RWPE2 (cell line): ENCODE measurements at regions not wholly inside any gene's neighbourhood (a gene's known extent, or its start where the extent isn't known, plus 50 kb on each side); places are given as distances from the start of the nearest gene placed in this dataset.

Source experiments
- ATAC-seq: fragments of 200-7000 bp; cut with Tn5 transposase; 3 replicates; pipeline ENCODE4 v1.9.1; 2021; ENCODE audit warnings: low read depth
- DNase-seq: peaks from one replicate; pipeline ENCODE4 v3.0.0-alpha.2; 2020; ENCODE audit warnings: low spot score
- H3K27ac ChIP-seq: fragments of 450-650 bp; 2 replicates; pipeline ENCODE4 v1.5.1; 2017; ENCODE audit warnings: mild to moderate bottlenecking; ENCODE audit not compliant: poor library complexity, severe bottlenecking
- H3K27me3 ChIP-seq: fragments of 250-450 bp; sonication (Bioruptor Pico); 2 replicates; pipeline ENCODE4 v1.5.1; 2021; ENCODE audit warnings: mild to moderate bottlenecking, moderate library complexity; ENCODE audit not compliant: insufficient read depth, poor library complexity, severe bottlenecking
- H3K36me3 ChIP-seq: fragments of 250-450 bp; sonication (Bioruptor Pico); 2 replicates; pipeline ENCODE4 v1.5.1; 2020; ENCODE audit warnings: low read depth, mild to moderate bottlenecking, moderate library complexity
- H3K4me1 ChIP-seq: fragments of 250-450 bp; sonication (Bioruptor Pico); 2 replicates; pipeline ENCODE4 v1.5.1; 2021; ENCODE audit warnings: mild to moderate bottlenecking, moderate library complexity; ENCODE audit not compliant: insufficient read depth, poor library complexity, severe bottlenecking
- H3K4me3 ChIP-seq: fragments of 250-450 bp; sonication (Bioruptor Pico); 2 replicates; pipeline ENCODE4 v1.5.1; 2021; ENCODE audit warnings: mild to moderate bottlenecking, moderate library complexity; ENCODE audit not compliant: severe bottlenecking
- H3K9me3 ChIP-seq: fragments of 250-450 bp; sonication (Bioruptor Pico); 2 replicates; pipeline ENCODE4 v1.5.1; 2021; ENCODE audit warnings: mild to moderate bottlenecking, moderate library complexity; ENCODE audit not compliant: severe bottlenecking
- TF ChIP-seq, protein P1 (sequence below): fragments of 450-650 bp; IDR thresholded peaks from one replicate; pipeline ENCODE4 v1.5.1; 2017; ENCODE audit warnings: mild to moderate bottlenecking, moderate library complexity; ENCODE audit not compliant: poor library complexity, severe bottlenecking

DNA sequence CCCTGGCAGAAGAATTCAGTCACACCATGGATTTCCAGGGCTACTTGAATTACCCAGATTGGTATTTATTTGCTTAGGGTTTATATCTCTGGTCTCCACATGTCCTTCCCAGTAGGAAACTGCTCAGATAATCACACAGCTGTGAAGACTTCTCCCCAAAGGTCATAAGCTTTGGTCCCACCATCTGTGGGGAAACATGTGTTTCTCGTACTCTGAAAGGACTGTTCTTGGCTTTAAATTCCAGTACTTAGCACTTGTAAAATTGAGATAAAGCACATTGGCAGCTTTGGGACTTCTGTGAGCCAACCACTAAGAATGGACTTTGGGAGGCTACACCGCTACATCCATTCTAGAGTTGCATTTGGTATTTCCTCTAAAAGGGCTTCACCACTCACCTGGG lies 205.3 kb upstream of the FOXA2 start:
- H3K4me1 ChIP-seq, result peaks cover 28% of the 10 kb centered on the region
- ATAC-seq, result no peak
- no peaks in the 10 kb centered on the region for H3K9me3 ChIP-seq
- TF ChIP-seq, protein P1, sequence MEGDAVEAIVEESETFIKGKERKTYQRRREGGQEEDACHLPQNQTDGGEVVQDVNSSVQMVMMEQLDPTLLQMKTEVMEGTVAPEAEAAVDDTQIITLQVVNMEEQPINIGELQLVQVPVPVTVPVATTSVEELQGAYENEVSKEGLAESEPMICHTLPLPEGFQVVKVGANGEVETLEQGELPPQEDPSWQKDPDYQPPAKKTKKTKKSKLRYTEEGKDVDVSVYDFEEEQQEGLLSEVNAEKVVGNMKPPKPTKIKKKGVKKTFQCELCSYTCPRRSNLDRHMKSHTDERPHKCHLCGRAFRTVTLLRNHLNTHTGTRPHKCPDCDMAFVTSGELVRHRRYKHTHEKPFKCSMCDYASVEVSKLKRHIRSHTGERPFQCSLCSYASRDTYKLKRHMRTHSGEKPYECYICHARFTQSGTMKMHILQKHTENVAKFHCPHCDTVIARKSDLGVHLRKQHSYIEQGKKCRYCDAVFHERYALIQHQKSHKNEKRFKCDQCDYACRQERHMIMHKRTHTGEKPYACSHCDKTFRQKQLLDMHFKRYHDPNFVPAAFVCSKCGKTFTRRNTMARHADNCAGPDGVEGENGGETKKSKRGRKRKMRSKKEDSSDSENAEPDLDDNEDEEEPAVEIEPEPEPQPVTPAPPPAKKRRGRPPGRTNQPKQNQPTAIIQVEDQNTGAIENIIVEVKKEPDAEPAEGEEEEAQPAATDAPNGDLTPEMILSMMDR, result no peak
- H3K36me3 ChIP-seq, result no peaks in the 10 kb centered on the region
- H3K27ac ChIP-seq, result no peak overlapping the region
- DNase-seq, result no peak
- no peaks in the 10 kb centered on the region for H3K27me3 ChIP-seq
- no peak overlapping the region for H3K4me3 ChIP-seq

DNA sequence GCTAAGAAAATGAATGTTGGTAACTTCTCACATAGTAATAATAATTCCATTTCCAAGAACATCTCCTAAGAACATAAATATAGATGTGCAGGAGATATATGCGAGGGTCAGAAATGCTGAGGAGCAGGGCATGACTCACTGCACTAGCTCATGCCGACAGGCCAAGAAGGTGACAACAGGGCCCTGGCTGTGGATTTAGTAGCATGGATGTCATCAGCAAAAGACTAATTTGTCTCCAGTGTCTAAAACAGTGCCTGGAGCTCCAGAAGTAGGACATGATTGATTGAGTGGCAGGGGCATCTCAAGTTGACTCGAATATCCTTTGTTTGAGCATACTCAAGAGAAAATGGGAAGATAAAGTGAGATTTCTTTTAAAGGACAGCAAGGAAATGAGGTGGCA lies 207.0 kb upstream of the FOXA2 start:
- DNase-seq (no peak), ATAC-seq (no peak)
- H3K36me3 ChIP-seq, result no peaks in the 10 kb centered on the region
- H3K27ac ChIP-seq, result peak overlapping the region; percentile 97
- H3K27me3 ChIP-seq, result no peaks in the 10 kb centered on the region
- peaks cover 41% of the 10 kb centered on the region for H3K4me1 ChIP-seq
- TF ChIP-seq, protein P1, result no peak
- H3K4me3 ChIP-seq, result no peak overlapping the region
- H3K9me3 ChIP-seq, result no peaks in the 10 kb centered on the region

DNA sequence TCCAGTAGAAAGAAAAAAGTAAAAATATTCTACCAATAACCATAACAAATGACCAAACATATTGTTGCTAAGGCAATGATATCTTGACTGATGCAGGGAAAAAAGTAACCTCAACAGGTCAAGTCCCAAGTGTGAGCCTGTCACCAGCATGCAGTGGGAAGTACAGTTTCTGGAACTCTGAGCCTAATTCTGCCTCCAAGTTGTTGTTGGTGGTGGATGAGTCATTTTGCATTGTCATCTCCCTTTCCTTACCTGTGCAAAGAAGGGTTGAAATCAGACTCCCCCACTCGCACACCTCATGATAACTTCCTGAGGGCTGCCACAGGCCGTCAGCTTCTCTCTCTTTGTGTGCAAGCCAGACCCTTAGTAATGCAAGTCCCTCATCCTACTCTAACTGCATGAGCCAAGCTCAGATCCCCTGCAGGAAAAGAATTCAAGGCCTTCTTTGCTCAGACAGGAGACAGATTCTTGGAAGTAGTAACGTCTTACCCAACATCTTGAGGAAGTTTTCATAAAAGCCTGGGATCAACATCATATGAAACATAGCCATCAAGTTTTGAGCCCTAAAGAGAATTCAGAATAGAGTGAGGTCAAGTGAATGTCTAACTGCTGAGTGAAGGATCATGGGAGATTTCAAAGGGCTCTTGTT lies 207.6 kb upstream of the FOXA2 start:
- TF ChIP-seq, protein P1, result no peak
- H3K27me3 ChIP-seq, result no peaks in the 10 kb centered on the region
- H3K4me1 ChIP-seq, result peaks cover 47% of the 10 kb centered on the region
- no peak for DNase-seq
- peak overlapping the region; percentile 97 for H3K27ac ChIP-seq
- ATAC-seq, result peak; percentile 66
- no peaks in the 10 kb centered on the region for H3K36me3 ChIP-seq
- no peak overlapping the region for H3K4me3 ChIP-seq
- no peaks in the 10 kb centered on the region for H3K9me3 ChIP-seq

DNA sequence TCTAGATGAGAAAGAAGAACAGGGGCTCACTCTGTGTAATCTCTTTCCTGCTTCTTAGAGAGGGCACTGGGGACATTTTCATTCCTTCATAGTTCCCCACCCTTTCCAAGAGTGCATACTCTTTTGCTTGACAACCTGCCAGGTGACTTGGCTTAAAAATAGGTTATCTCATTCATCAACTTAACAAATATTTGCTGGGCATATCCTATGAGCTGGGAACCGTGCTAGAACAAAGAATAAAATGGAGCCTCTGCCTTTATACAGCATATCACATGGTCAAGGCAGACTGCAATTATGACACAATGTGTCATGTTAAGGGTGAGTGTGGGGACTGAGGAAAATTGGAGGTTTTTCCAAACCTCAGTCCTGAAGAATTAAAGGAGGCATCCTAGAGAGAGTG lies 209.8 kb upstream of the FOXA2 start:
- H3K27me3 ChIP-seq, result no peaks in the 10 kb centered on the region
- peak overlapping the region; percentile 97 for H3K27ac ChIP-seq
- TF ChIP-seq, protein P1, result no peak
- DNase-seq (no peak), ATAC-seq (peak; percentile 26)
- H3K4me3 ChIP-seq, result no peak overlapping the region
- H3K36me3 ChIP-seq, result no peaks in the 10 kb centered on the region
- no peaks in the 10 kb centered on the region for H3K9me3 ChIP-seq
- peaks cover 53% of the 10 kb centered on the region for H3K4me1 ChIP-seq

DNA sequence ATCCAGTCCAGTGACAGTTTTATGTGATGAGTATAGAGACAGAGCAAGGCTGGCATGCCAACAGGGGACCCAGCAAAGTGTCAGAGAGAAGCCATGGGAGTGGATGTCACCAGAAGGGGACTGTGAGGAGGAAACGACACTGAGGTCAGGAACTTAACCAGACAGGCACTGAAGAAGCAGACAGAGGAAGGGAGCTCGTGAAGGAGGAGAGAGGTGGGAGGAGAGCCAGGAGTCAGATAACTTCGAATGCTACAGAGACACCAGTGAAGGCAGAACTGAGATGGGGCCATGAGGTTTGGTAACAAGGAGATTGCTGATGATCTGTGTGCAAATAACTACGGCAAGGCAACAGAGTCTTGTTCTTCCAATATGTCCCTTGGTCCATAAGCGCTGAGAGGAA lies 211.1 kb upstream of the FOXA2 start:
- peak overlapping the region; percentile 97 for H3K27ac ChIP-seq
- H3K27me3 ChIP-seq, result no peaks in the 10 kb centered on the region
- DNase-seq (no peak), ATAC-seq (no peak)
- H3K9me3 ChIP-seq, result no peaks in the 10 kb centered on the region
- TF ChIP-seq, protein P1, result no peak
- H3K36me3 ChIP-seq, result no peaks in the 10 kb centered on the region
- no peak overlapping the region for H3K4me3 ChIP-seq
- H3K4me1 ChIP-seq, result peaks cover 53% of the 10 kb centered on the region
